Lower leg skin (tissue), 3 donors: ENCODE measurements at regions not wholly inside any gene's neighbourhood (a gene's known extent, or its start where the extent isn't known, plus 50 kb on each side); places are given as distances from the start of the nearest gene placed in this dataset.

Source experiments
- CTCF ChIP-seq, 3 donors: fragments of 450-650 bp; IDR thresholded peaks; one replicate each; pipeline ENCODE4 v1.5.1; 2016; ENCODE audit warnings: antibody characterized with exemption in 3 of 3, mild to moderate bottlenecking in 3 of 3, moderate library complexity in 2 of 3
- POLR2A ChIP-seq, 2 donors: fragments of 450-650 bp; IDR thresholded peaks; one replicate each; pipeline ENCODE4 v1.6.1; 2016 to 2017; ENCODE audit warnings: antibody characterized with exemption in 2 of 2, mild to moderate bottlenecking in 1 of 2, moderate library complexity in 1 of 2

GRCh38 chr13:73225990-73226389, 167.2 kb downstream of the KLF5 start:
- TF ChIP-seq CTCF (IDR thresholded peaks at IDR 0.05) (no peak), POLR2A (IDR thresholded peaks at IDR 0.05) (no peak)
